Astrocyte (in vitro differentiated cells and primary cell): ENCODE measurements at regions not wholly inside any gene's neighbourhood (a gene's known extent, or its start where the extent isn't known, plus 50 kb on each side); places are given as distances from the start of the nearest gene placed in this dataset.

Source experiments
- DNase-seq: peaks from one replicate; pipeline ENCODE4 v3.0.0-alpha.2; 2010; ENCODE audit warnings: low read depth
- FAIRE-seq: peaks from 2 replicates; lab custom pipeline; 2011; peaks lifted over from hg19 to GRCh38; lab: Jason Lieb, UNC
- H2AFZ ChIP-seq: 2 replicates; pipeline ENCODE4 v1.6.0; 2012; ENCODE audit warnings: low read depth, low read length, inconsistent platforms
- H3K27ac ChIP-seq: 2 replicates; pipeline ENCODE4 v1.5.1; 2011; ENCODE audit warnings: low read depth, low read length, inconsistent platforms
- H3K27me3 ChIP-seq: 2 replicates; pipeline ENCODE4 v1.6.0; 2011; ENCODE audit warnings: low read length, inconsistent platforms; ENCODE audit not compliant: insufficient read depth
- H3K36me3 ChIP-seq: 2 replicates; pipeline ENCODE4 v1.5.1; 2011; ENCODE audit warnings: low read length, inconsistent platforms; ENCODE audit not compliant: insufficient read depth
- H3K4me1 ChIP-seq: 2 replicates; pipeline ENCODE4 v1.5.1; 2011; ENCODE audit warnings: low read length, inconsistent platforms; ENCODE audit not compliant: insufficient read depth
- H3K4me2 ChIP-seq: 2 replicates; pipeline ENCODE4 v1.6.0; 2012; ENCODE audit warnings: low read length, inconsistent platforms
- H3K4me3 ChIP-seq: 2 replicates; pipeline ENCODE4 v1.5.1; 2011; ENCODE audit warnings: low read depth, mild to moderate bottlenecking, low read length, inconsistent platforms; ENCODE audit not compliant: insufficient read depth
- H3K79me2 ChIP-seq: 2 replicates; pipeline ENCODE4 v1.6.0; 2012; ENCODE audit warnings: mild to moderate bottlenecking, low read length, inconsistent platforms; ENCODE audit not compliant: insufficient read depth
- H3K9ac ChIP-seq: 2 replicates; pipeline ENCODE4 v1.6.0; 2012; ENCODE audit warnings: mild to moderate bottlenecking, low read length, inconsistent platforms
- H3K9me3 ChIP-seq: 2 replicates; pipeline ENCODE4 v1.5.1; 2012; ENCODE audit warnings: low read depth, mild to moderate bottlenecking, low read length, inconsistent platforms; ENCODE audit not compliant: insufficient read depth
- H4K20me1 ChIP-seq: 2 replicates; pipeline ENCODE4 v1.6.0; 2012; ENCODE audit warnings: low read length, inconsistent platforms; ENCODE audit not compliant: insufficient read depth
- H3K27ac Mint-ChIP-seq: one replicate; pipeline ENCODE4 v1.8.0; 2021; ENCODE audit warnings: mild to moderate bottlenecking, mixed read lengths; ENCODE audit not compliant: unreplicated experiment
- H3K27me3 Mint-ChIP-seq: one replicate; pipeline ENCODE4 v1.8.0; 2021; ENCODE audit warnings: low read depth, mixed read lengths; ENCODE audit not compliant: unreplicated experiment
- H3K36me3 Mint-ChIP-seq: one replicate; pipeline ENCODE4 v1.8.0; 2021; ENCODE audit warnings: low read depth, mixed read lengths; ENCODE audit not compliant: unreplicated experiment
- H3K4me1 Mint-ChIP-seq: one replicate; pipeline ENCODE4 v1.8.0; 2021; ENCODE audit warnings: low read depth, mixed read lengths; ENCODE audit not compliant: unreplicated experiment
- H3K4me3 Mint-ChIP-seq: one replicate; pipeline ENCODE4 v1.8.0; 2021; ENCODE audit warnings: mild to moderate bottlenecking, moderate library complexity, mixed read lengths; ENCODE audit not compliant: unreplicated experiment
- H3K9me3 Mint-ChIP-seq: one replicate; pipeline ENCODE4 v1.8.0; 2021; ENCODE audit warnings: mild to moderate bottlenecking, mixed read lengths; ENCODE audit not compliant: unreplicated experiment
- CTCF ChIP-seq: IDR thresholded peaks from 2 replicates; pipeline ENCODE4 v1.5.1; 2011; ENCODE audit warnings: low read depth, mild to moderate bottlenecking, inconsistent platforms, low read length, moderate library complexity; ENCODE audit not compliant: insufficient read depth
- EZH2 ChIP-seq: IDR thresholded peaks from 2 replicates; pipeline ENCODE4 v1.6.1; 2012; ENCODE audit warnings: mild to moderate bottlenecking, low read length, inconsistent platforms; ENCODE audit not compliant: insufficient read depth

GRCh38 chr16:51500306-51500705 is 349.2 kb upstream of the SALL1 start:
- H2AFZ ChIP-seq = no peak overlapping the region
- TF ChIP-seq EZH2 = no peak
- H4K20me1 ChIP-seq = no peaks in the 10 kb centered on the region
- Mint-ChIP-seq H3K27me3 (peaks cover 1% of the 10 kb centered on the region), H3K36me3 (no peaks in the 10 kb centered on the region), H3K27ac (no peak overlapping the region), H3K9me3 (no peaks in the 10 kb centered on the region), H3K4me3 (no peak overlapping the region), H3K4me1 (peaks cover 3% of the 10 kb centered on the region)
- no peaks in the 10 kb centered on the region for H3K9me3 ChIP-seq
- no peaks in the 10 kb centered on the region for H3K27me3 ChIP-seq
- H3K27ac ChIP-seq = no peak overlapping the region
- H3K36me3 ChIP-seq = no peaks in the 10 kb centered on the region
- H3K4me3 ChIP-seq = no peak overlapping the region
- DNase-seq (peak; percentile 41), FAIRE-seq (no peak)
- no peaks in the 10 kb centered on the region for H3K79me2 ChIP-seq
- H3K9ac ChIP-seq = no peak overlapping the region
- no peak overlapping the region for H3K4me2 ChIP-seq
- H3K4me1 ChIP-seq = no peaks in the 10 kb centered on the region

DNA sequence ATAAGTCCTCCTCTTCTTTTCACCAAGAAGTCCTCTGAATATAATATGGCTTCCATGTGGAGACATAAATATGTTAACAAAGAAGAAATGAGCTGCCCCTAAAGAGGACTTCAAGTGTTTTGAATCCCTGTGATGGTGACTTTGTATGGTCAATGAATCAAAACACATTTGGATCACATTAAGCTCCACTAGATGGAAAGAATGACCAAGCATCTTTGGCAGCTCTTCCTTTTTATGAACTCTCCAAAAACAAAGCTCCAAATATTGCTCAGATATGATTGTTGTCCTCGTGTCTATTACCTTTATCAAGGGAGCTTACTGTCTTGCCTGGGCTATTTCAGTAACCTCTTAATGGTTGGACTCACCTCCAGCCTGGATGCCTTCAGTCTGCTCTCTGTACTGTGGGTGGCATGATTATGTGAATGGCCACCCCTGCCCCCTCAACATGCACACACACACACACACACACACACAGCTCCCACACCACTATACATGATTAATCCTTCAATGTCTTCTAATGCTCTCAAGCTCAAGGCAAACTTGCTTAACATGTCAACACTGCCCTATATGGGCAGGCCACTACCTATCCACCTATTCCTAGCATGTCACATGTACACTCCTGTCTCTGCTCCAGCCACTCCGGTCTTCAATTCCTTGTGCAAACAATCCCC is 346.6 kb upstream of the SALL1 start:
- Mint-ChIP-seq H3K4me3 (no peak overlapping the region), H3K4me1 (peaks cover 3% of the 10 kb centered on the region), H3K9me3 (no peaks in the 10 kb centered on the region), H3K27me3 (peaks cover 8% of the 10 kb centered on the region), H3K36me3 (no peaks in the 10 kb centered on the region), H3K27ac (no peak overlapping the region)
- TF ChIP-seq EZH2 = no peak
- no peak for TF ChIP-seq CTCF
- H3K9me3 ChIP-seq = no peaks in the 10 kb centered on the region
- H4K20me1 ChIP-seq = no peaks in the 10 kb centered on the region
- no peaks in the 10 kb centered on the region for H3K4me1 ChIP-seq
- DNase-seq = no peak
- no peaks in the 10 kb centered on the region for H3K27me3 ChIP-seq
- H3K4me3 ChIP-seq = no peak overlapping the region
- no peak overlapping the region for H2AFZ ChIP-seq
- H3K27ac ChIP-seq = no peak overlapping the region
- no peak overlapping the region for H3K4me2 ChIP-seq
- H3K9ac ChIP-seq = no peak overlapping the region
- no peaks in the 10 kb centered on the region for H3K36me3 ChIP-seq
- no peak for FAIRE-seq
- no peaks in the 10 kb centered on the region for H3K79me2 ChIP-seq

- Mint-ChIP-seq H3K36me3 (no peaks in the 10 kb centered on the region), H3K4me1 (no peaks in the 10 kb centered on the region), H3K4me3 (no peak overlapping the region), H3K27ac (no peak overlapping the region), H3K9me3 (no peaks in the 10 kb centered on the region), H3K27me3 (peaks cover 10% of the 10 kb centered on the region)
- Histone ChIP-seq H3K9me3 (no peaks in the 10 kb centered on the region), H3K9ac (no peak overlapping the region), H3K27ac (no peak overlapping the region), H3K27me3 (no peaks in the 10 kb centered on the region), H3K4me2 (no peak overlapping the region), H3K79me2 (no peaks in the 10 kb centered on the region), H3K36me3 (no peaks in the 10 kb centered on the region), H4K20me1 (no peaks in the 10 kb centered on the region), H3K4me1 (no peaks in the 10 kb centered on the region), H3K4me3 (no peak overlapping the region), H2AFZ (no peak overlapping the region)
- TF ChIP-seq CTCF = no peak
- TF ChIP-seq EZH2 = no peak
- DNase-seq (no peak), FAIRE-seq (no peak)
Measured at GRCh38 chr16:51490866-51491265, 339.8 kb upstream of the SALL1 start.
